Muscle of leg (tissue), 3 donors: ENCODE measurements at regions not wholly inside any gene's neighbourhood (a gene's known extent, or its start where the extent isn't known, plus 50 kb on each side); places are given as distances from the start of the nearest gene placed in this dataset.
A peak's percentile ranks its signal among the peaks of the same experiment; 100 is the strongest.

Experiments
- DNase-seq: peaks from one replicate; pipeline ENCODE4 v3.0.0; 2013
- H3K27ac ChIP-seq: one replicate; pipeline ENCODE4 v1.5.1; 2013; ENCODE audit warnings: mild to moderate bottlenecking, low read length, control low read depth
- H3K27me3 ChIP-seq: one replicate; pipeline ENCODE4 v1.6.1; 2013; ENCODE audit warnings: low read length; ENCODE audit not compliant: control insufficient read depth, insufficient read depth
- H3K36me3 ChIP-seq: one replicate; pipeline ENCODE4 v1.6.1; 2013; ENCODE audit warnings: low read length; ENCODE audit not compliant: control insufficient read depth, insufficient read depth
- H3K4me1 ChIP-seq: one replicate; pipeline ENCODE4 v1.6.1; 2013; ENCODE audit warnings: low read length; ENCODE audit not compliant: control insufficient read depth, insufficient read depth
- H3K4me3 ChIP-seq: one replicate; pipeline ENCODE4 v1.5.1; 2013; ENCODE audit warnings: low read length, control low read depth
- H3K9me3 ChIP-seq: replicated peaks from 2 replicates; pipeline ENCODE4 v1.6.1; 2013; ENCODE audit warnings: low read depth, low read length; ENCODE audit not compliant: control insufficient read depth
- WGBS: methylation state at CpG from one replicate; pipeline ENCODE4 v1.1.5; 2013; ENCODE audit warnings: missing lambda C conversion rate; ENCODE audit not compliant: insufficient coverage; 5-methylcytosine and 5-hydroxymethylcytosine counted together

- WGBS = 73% methylated on average over 3 of the region's 5 CpGs
- H3K36me3 ChIP-seq = no peaks in the 10 kb centered on the region
- H3K27me3 ChIP-seq = no peaks in the 10 kb centered on the region
- no peak overlapping the region for H3K27ac ChIP-seq
- no peak overlapping the region for H3K4me3 ChIP-seq
- no peaks in the 10 kb centered on the region for H3K4me1 ChIP-seq
- no peaks in the 10 kb centered on the region for H3K9me3 ChIP-seq
- no peak for DNase-seq
Measured at GRCh38 chr2:34892256-34892655, 1293.2 kb upstream of the FAM98A start.

GRCh38 chr2:34875091-34875745 lies 1276.1 kb upstream of the FAM98A start:
- H3K27ac ChIP-seq = no peak overlapping the region
- no CpG with 5 or more reads among the region's 4 CpGs for WGBS
- H3K4me3 ChIP-seq = no peak overlapping the region
- no peaks in the 10 kb centered on the region for H3K9me3 ChIP-seq
- no peaks in the 10 kb centered on the region for H3K4me1 ChIP-seq
- H3K27me3 ChIP-seq = no peaks in the 10 kb centered on the region
- DNase-seq = peak; percentile 48
- H3K36me3 ChIP-seq = no peaks in the 10 kb centered on the region

GRCh38 chr2:34853646-34854045 lies 1254.5 kb upstream of the FAM98A start:
- no peaks in the 10 kb centered on the region for H3K36me3 ChIP-seq
- H3K27ac ChIP-seq = no peak overlapping the region
- no peak for DNase-seq
- no peaks in the 10 kb centered on the region for H3K4me1 ChIP-seq
- peaks cover 12% of the 10 kb centered on the region for H3K9me3 ChIP-seq
- no peaks in the 10 kb centered on the region for H3K27me3 ChIP-seq
- no peak overlapping the region for H3K4me3 ChIP-seq
- WGBS = 87% methylated on average over 4 of the region's 5 CpGs

GRCh38 chr2:34851804-34852203 lies 1252.7 kb upstream of the FAM98A start:
- no peak for DNase-seq
- H3K4me3 ChIP-seq = no peak overlapping the region
- WGBS = no CpG with 5 or more reads among the region's 2 CpGs

GRCh38 chr2:34849827-34850226 lies 1250.7 kb upstream of the FAM98A start:
- Histone ChIP-seq H3K4me3 (no peak overlapping the region), H3K27me3 (no peaks in the 10 kb centered on the region), H3K9me3 (peaks cover 10% of the 10 kb centered on the region), H3K36me3 (no peaks in the 10 kb centered on the region), H3K4me1 (no peaks in the 10 kb centered on the region), H3K27ac (no peak overlapping the region)
- WGBS = 82% methylated on average over 2 of the region's 3 CpGs
- no peak for DNase-seq

More at GRCh38 chr2:34851804-34852203, 1252.7 kb upstream of the FAM98A start:
- Histone ChIP-seq H3K36me3 (no peaks in the 10 kb centered on the region), H3K27me3 (no peaks in the 10 kb centered on the region), H3K9me3 (peaks cover 16% of the 10 kb centered on the region), H3K27ac (no peak overlapping the region), H3K4me1 (no peaks in the 10 kb centered on the region)

GRCh38 chr2:34848691-34849090 lies 1249.6 kb upstream of the FAM98A start:
- Histone ChIP-seq H3K27me3 (no peaks in the 10 kb centered on the region), H3K4me1 (no peaks in the 10 kb centered on the region), H3K27ac (no peak overlapping the region), H3K36me3 (no peaks in the 10 kb centered on the region), H3K4me3 (no peak overlapping the region), H3K9me3 (peaks cover 4% of the 10 kb centered on the region)
- peak; percentile 10 for DNase-seq
- WGBS = 88% methylated on average over 1 of the region's 3 CpGs

GRCh38 chr2:34848132-34848531 lies 1249.0 kb upstream of the FAM98A start:
- Histone ChIP-seq H3K4me1 (no peaks in the 10 kb centered on the region), H3K36me3 (no peaks in the 10 kb centered on the region), H3K4me3 (no peak overlapping the region), H3K27me3 (no peaks in the 10 kb centered on the region), H3K27ac (no peak overlapping the region), H3K9me3 (peaks cover 4% of the 10 kb centered on the region)
- peak; percentile 1 for DNase-seq
- WGBS = 60% methylated on average over 1 of the region's 2 CpGs

GRCh38 chr2:34844629-34845028 lies 1245.5 kb upstream of the FAM98A start:
- H3K4me1 ChIP-seq = no peaks in the 10 kb centered on the region
- H3K27ac ChIP-seq = no peak overlapping the region
- peaks cover 7% of the 10 kb centered on the region for H3K9me3 ChIP-seq
- no peaks in the 10 kb centered on the region for H3K36me3 ChIP-seq
- DNase-seq = no peak
- H3K27me3 ChIP-seq = no peaks in the 10 kb centered on the region
- no peak overlapping the region for H3K4me3 ChIP-seq

- Histone ChIP-seq H3K4me1 (no peaks in the 10 kb centered on the region), H3K36me3 (no peaks in the 10 kb centered on the region), H3K27me3 (no peaks in the 10 kb centered on the region), H3K27ac (no peak overlapping the region), H3K9me3 (peaks cover 6% of the 10 kb centered on the region), H3K4me3 (no peak overlapping the region)
- no peak for DNase-seq
- no CpG with 5 or more reads among the region's 3 CpGs for WGBS
Measured at GRCh38 chr2:34838408-34838807, 1239.3 kb upstream of the FAM98A start.

- no peaks in the 10 kb centered on the region for H3K27me3 ChIP-seq
- no peak overlapping the region for H3K4me3 ChIP-seq
- no peak overlapping the region for H3K27ac ChIP-seq
- H3K4me1 ChIP-seq = no peaks in the 10 kb centered on the region
- no CpG with 5 or more reads among the region's 1 CpG for WGBS
- no peak for DNase-seq
- H3K9me3 ChIP-seq = peaks cover 6% of the 10 kb centered on the region
- H3K36me3 ChIP-seq = no peaks in the 10 kb centered on the region
Measured at GRCh38 chr2:34836361-34836760, 1237.3 kb upstream of the FAM98A start.

GRCh38 chr2:34831096-34831495 lies 1232.0 kb upstream of the FAM98A start:
- no peak overlapping the region for H3K4me3 ChIP-seq

More at GRCh38 chr2:34831096-34831495, 1232.0 kb upstream of the FAM98A start:
- H3K27me3 ChIP-seq = no peaks in the 10 kb centered on the region
- DNase-seq = no peak
- H3K9me3 ChIP-seq = no peaks in the 10 kb centered on the region
- H3K27ac ChIP-seq = no peak overlapping the region
- no peaks in the 10 kb centered on the region for H3K4me1 ChIP-seq
- WGBS = no CpG with 5 or more reads among the region's 4 CpGs
- no peaks in the 10 kb centered on the region for H3K36me3 ChIP-seq
